ENCODE measurements at regions not wholly inside any gene's neighbourhood (a gene's known extent, or its start where the extent isn't known, plus 50 kb on each side); places are given as distances from the start of the nearest gene placed in this dataset.
"Not testable (repeated sequence)": the region's sequence is repeated elsewhere in the genome, so short reads cannot be mapped to it uniquely, and the experiment has no call there.

- no peak for DNase-seq (ENCODE audit: low spot score)
Observed at GRCh38 chr22:22717664-22718063, 73.2 kb downstream of the GGTLC2 start.

GRCh38 chr22:22720201-22720723 is 75.8 kb downstream of the GGTLC2 start:
- DNase-seq (ENCODE audit: low spot score), result peak; percentile 23

GRCh38 chr22:22720724-22721261 is 76.4 kb downstream of the GGTLC2 start:
- DNase-seq (ENCODE audit: low spot score), result no peak

GRCh38 chr22:22721681-22722354 is 77.4 kb downstream of the GGTLC2 start:
- DNase-seq (ENCODE audit: low spot score), result no peak

DNA sequence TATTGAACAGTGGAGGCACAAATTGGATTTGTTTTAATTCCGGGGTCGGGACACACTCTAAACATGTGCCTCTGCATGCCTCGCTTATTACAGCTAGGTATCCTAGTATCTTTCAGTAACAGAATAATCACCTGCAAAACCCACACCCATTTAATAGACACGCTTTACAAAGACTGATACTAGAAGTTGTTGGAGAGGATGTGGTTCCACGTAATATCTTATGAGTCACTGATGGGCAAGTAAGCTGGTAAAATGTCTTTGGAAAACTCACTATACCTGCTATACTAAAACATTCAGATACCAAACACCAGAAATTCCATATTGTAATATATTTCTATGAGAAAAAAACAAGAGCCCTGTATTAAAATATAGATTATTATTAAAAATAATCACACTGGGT is 84.0 kb downstream of the GGTLC2 start:
- no peak for DNase-seq (ENCODE audit: low spot score)

- DNase-seq (ENCODE audit: low spot score), result no peak
Observed at GRCh38 chr22:22730655-22731373, 86.4 kb downstream of the GGTLC2 start.

GRCh38 chr22:22731374-22731676 is 86.9 kb downstream of the GGTLC2 start:
- no peak for DNase-seq (ENCODE audit: low spot score)

DNA sequence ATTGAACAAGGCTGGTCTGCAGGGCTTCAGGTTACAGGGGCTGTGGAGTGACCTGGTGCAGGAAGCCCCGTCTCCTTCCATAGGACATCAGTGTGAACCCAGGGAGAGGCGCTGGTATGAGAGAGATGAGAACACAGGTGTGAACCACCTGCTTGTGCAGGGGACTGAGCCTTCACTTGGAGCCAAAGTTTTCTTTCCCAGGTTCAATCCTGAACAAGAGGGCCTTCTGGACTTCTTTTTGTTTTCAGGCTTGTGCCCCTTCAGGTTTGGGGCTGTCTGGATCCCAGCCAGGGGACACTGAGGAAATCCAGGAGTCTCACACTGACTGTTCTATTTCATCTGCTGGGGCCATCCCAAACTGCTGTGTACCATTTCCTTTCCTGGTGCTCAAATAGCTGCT is 88.6 kb downstream of the GGTLC2 start:
- not testable (repeated sequence) for DNase-seq (ENCODE audit: low spot score)

DNA sequence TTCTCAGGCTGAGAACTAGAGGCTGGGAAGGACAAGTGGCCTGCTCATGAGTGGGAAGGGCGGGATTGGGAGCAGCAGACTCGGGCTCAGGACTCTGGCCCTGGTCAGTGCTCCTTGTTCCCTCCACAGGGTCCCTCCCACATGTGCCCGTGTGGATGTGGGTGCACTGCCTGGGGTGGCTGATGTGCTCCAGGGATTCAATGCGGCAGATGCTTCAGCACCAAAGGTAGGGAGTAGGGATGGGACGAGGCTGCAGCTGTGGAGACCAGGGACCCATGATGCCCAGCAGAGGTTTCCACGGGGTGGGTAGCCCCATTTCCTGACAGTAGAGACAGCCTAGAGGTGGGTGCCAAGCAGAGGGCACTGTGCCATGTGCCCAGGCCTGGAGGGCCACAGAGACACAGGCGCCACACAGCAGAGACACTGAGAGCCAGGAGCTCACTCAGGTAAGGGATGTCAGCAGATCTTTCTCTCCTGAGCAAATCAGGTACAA is 89.5 kb downstream of the GGTLC2 start:
- no peak for DNase-seq (ENCODE audit: low spot score)

- not testable (repeated sequence) for DNase-seq (ENCODE audit: low spot score)
Observed at GRCh38 chr22:22734395-22735272, 90.2 kb downstream of the GGTLC2 start.

- not testable (repeated sequence) for DNase-seq (ENCODE audit: low spot score)
Observed at GRCh38 chr22:22735276-22735675, 90.9 kb downstream of the GGTLC2 start.

GRCh38 chr22:22735695-22736611 is 91.5 kb downstream of the GGTLC2 start:
- DNase-seq (ENCODE audit: low spot score), result no peak

DNA sequence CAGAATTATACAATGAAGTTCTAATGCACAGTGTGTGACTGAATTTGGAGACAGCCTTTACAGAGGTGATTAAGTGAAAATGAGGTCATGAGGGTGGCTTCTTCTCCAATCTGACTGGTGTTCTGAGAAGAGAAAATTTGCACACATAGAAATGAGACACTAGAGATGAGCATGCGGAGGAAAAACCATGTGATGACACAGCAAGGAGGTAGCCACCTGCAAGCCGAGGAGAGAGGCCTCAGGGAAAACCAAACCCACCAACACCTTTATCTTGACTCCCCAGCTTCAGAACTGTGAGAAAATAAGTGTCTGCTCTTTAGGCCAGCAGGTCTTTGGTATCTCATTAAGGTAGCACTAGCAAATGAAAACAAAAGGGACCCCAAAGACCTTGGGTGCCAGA is 93.2 kb downstream of the GGTLC2 start:
- no peak for DNase-seq (ENCODE audit: low spot score)

- no peak for DNase-seq (ENCODE audit: low spot score)
Observed at GRCh38 chr22:22738959-22739585, 94.7 kb downstream of the GGTLC2 start.

DNA sequence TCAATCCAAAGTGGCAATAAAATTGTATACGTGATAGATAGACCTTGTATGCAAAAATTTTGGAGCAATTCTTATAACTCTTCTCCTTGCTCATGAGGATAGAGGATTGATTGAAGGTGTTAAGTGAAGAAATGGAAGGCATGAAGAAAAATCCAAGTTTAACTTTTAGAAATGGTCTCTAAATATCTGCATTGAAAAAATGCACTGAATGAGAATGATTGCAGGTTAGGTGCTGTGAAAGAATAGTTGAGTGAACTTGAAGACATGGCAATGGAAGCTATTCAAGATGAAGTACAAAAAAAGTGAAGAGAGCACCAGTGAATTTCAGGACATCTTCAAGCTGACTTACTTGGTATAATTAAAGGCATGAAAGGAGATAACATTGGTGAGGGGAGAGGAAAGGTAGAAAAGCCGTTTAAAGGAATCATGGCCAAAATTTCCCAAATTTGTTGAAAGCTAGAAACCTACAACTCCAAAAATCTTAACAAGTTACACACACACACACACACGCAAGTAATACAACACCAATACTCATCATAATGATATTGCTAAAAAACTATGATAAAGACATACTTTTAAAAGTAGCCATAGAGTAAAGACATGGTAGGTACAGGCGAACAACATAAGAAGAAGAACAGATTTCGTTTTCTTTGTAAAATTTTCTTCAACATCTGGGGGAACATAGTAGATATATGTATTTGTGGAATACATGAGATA is 96.3 kb downstream of the GGTLC2 start:
- no peak for DNase-seq (ENCODE audit: low spot score)

GRCh38 chr22:22741843-22742242 is 97.4 kb downstream of the GGTLC2 start:
- no peak for DNase-seq (ENCODE audit: low spot score)

- DNase-seq (ENCODE audit: low spot score), result no peak
Observed at GRCh38 chr22:22742641-22743040, 98.2 kb downstream of the GGTLC2 start.

DNA sequence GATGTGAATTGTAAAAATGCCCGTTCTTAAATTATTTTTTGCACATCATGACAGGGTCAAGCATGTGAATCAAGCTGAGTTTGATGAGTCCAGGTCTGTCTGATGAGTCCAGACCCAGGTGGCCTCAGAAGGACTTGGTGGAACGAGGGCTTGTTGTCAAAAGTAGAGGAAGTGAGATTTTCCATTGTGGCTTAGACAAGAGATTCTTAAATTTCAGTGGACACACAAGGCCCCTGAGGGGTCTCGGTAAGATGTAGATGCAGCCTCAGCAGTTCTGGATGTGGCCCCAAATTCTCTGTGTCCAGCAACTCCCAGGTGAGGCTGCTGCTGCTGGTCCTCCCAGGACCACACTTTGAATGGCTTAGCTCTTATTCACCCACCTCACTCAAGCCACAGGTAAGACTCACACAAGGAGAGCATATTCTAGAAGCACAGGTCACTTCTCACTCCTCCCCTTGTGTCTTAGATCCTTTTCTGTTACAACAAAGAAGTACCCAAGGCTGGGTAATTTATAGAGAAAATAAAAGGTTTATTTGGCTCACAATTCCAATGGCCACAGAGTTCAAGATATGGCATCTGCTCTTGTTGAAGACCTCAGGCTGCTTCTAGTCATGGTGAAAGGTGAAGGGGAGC is 98.8 kb downstream of the GGTLC2 start:
- no peak for DNase-seq (ENCODE audit: low spot score)

DNA sequence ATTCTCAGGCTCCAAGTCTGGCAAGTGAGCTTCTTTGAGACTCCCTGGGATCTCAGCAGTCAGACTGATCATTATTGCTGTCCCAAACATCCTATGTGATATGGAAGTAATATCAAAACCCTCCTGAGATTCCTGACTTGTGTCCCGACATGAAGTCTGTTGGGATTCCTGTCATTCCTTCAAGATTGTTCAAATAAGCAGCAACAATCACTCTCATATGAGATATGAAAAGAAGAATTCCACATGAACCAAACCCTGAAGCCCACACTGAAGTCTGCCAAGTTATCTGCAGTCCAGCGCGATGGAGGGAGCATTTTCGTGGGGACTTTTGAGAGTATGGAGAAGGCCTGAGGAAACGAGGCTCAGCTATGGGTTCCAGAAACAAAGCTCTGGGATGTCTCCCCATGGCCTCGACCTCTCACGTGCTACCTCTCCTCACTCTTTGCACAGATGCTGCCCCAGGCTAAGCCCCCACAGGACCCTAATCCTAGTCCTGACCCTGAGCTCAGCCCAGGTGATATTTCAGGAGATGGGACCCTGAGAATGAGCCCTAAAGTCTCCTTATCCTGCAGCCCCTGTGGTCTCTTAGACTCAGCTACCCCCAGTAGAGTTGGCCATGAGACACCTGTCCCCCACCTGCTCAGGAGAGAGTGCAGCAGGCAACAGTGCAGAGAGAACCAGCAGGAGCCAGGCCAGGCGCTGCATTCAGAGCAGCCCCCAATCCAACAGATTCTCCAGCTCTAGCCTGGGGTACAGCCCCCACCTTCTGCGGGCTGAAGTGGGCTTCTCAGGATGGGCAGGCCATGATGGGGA is 100.2 kb downstream of the GGTLC2 start:
- no peak for DNase-seq (ENCODE audit: low spot score)
